Fibroblast of pulmonary artery (primary cell): ENCODE measurements at regions not wholly inside any gene's neighbourhood (a gene's known extent, or its start where the extent isn't known, plus 50 kb on each side); places are given as distances from the start of the nearest gene placed in this dataset.

Source experiments
- DNase-seq: peaks from one replicate; pipeline ENCODE4 v3.0.0-alpha.2; 2010; ENCODE audit warnings: low read depth
- H3K4me3 ChIP-seq: replicated peaks from 2 replicates; pipeline ENCODE4 v1.5.1; 2011; ENCODE audit warnings: low read depth, mild to moderate bottlenecking, control low read depth, low read length, moderate library complexity
- TF ChIP-seq, protein P1 (sequence below): IDR thresholded peaks from 2 replicates; pipeline ENCODE4 v1.5.1; 2011; ENCODE audit warnings: mild to moderate bottlenecking, control low read depth, low read length, inconsistent platforms; ENCODE audit errors: missing control alignments

DNA sequence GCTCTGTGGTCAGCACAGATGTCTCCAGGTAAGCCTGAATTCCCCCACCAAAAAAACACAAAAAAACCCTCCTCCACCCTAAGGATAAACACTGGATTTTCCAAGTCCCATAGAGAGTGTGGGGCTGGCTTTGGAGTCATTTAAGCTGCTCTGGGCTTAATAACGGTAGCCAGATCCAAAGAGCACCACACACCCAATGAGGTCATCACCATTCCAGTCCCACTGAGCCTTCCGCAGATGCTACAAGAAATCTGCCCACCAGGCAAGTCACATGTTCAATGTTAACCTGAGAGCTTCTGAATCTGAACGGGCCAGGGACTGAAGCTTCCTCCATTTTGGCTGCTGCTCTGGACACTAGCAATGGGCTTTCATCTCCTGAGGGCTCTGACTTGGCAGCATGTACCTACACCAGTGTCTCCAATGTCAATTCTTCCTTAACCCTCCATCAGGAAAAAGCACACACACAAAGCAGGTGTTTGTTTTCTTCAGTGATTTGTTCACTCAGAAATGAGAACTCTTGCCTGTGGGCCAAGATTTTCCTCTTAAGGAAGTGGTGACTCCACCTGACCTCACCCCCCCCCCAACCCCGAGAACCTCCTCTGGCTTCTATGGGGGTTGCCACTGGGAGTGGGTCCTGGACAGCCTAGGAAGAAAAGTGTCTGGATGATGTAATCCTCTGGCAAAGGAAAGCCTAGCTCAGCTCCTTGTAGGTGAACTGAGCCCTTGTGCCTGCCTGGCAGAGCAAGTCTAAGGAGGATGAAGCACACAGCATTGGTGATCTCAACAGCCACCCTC lies 220.1 kb downstream of the FOXL1 start:
- DNase-seq: no peak
- no peak overlapping the region for H3K4me3 ChIP-seq
- TF ChIP-seq, protein P1, sequence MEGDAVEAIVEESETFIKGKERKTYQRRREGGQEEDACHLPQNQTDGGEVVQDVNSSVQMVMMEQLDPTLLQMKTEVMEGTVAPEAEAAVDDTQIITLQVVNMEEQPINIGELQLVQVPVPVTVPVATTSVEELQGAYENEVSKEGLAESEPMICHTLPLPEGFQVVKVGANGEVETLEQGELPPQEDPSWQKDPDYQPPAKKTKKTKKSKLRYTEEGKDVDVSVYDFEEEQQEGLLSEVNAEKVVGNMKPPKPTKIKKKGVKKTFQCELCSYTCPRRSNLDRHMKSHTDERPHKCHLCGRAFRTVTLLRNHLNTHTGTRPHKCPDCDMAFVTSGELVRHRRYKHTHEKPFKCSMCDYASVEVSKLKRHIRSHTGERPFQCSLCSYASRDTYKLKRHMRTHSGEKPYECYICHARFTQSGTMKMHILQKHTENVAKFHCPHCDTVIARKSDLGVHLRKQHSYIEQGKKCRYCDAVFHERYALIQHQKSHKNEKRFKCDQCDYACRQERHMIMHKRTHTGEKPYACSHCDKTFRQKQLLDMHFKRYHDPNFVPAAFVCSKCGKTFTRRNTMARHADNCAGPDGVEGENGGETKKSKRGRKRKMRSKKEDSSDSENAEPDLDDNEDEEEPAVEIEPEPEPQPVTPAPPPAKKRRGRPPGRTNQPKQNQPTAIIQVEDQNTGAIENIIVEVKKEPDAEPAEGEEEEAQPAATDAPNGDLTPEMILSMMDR: no peak

DNA sequence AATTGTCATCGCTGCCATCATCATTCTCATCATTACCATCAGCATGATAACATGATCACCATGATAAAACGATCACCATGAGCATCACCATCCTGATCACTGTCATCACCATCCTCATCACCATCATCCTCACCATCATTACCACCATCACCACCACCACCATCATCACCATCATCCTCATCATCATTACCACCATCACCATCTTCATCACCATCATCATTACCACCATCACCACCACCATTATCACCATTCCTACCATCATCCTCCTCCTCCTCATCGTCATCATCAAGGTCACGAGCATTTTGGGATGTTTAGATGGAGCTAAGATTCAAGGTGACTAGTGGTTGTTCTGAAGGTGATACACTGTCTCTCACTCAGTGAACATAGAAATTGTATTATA lies 221.0 kb downstream of the FOXL1 start:
- H3K4me3 ChIP-seq: no peak overlapping the region
- DNase-seq: no peak
- TF ChIP-seq, protein P1: no peak

DNA sequence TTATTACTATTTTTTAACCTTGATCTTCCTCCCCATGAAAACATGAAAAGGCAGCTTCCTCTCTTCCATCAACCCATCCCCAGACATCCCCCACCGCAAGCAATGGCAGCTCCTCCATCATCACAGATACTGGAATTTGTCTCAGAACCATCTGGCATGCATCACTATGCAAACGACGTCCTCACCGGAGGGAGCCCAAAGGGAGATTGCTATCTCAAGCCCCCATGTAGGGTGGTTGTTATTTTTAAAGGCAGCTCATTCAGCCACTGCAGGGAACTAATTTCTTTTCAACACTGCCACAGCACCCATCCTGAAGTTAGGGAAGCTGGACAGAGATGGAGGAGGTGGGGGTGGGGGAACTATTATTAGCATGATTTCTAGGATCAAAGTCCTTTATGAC lies 222.5 kb downstream of the FOXL1 start:
- H3K4me3 ChIP-seq: no peak overlapping the region
- TF ChIP-seq, protein P1: no peak

DNA sequence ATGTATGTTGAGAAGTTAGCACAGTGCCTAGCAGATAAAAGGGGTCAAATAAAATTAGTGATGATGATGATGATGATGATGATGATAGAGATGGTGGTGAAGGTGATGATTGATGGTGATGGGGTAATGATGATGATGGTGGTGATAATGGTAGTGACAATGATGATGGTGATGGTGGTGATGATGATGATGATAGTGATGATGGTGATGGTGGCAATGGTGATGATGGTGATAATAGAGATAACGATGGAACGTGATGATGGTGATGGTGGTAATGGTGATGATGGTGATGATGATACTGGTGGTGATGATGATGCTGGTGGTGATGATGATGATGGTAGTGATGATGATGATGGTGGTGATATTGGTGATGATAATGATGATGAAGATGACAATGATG lies 223.7 kb downstream of the FOXL1 start:
- H3K4me3 ChIP-seq: no peak overlapping the region
- TF ChIP-seq, protein P1: no peak
- no peak for DNase-seq

More for the DNA sequence above, 222.5 kb downstream of the FOXL1 start:
- DNase-seq: no peak

DNA sequence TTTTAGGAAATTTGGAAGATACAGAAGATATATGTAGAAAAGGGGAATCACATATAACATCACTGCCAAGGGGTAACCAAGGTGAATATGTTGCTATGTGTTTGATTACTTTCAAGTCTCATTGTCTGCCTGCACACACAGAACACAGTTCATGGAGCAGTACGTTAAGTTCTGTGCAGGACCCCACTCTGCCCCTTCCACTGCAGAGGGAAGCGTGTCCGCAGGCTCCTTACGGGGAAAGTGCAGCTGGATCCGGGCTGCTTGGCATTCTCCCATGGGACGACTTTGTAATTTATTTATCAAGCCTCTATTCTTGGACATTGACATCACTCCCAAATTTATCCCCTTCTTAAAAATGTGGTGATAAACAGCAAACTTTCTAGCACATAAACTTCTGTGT lies 226.8 kb downstream of the FOXL1 start:
- TF ChIP-seq, protein P1: no peak
- DNase-seq: no peak
- no peak overlapping the region for H3K4me3 ChIP-seq

DNA sequence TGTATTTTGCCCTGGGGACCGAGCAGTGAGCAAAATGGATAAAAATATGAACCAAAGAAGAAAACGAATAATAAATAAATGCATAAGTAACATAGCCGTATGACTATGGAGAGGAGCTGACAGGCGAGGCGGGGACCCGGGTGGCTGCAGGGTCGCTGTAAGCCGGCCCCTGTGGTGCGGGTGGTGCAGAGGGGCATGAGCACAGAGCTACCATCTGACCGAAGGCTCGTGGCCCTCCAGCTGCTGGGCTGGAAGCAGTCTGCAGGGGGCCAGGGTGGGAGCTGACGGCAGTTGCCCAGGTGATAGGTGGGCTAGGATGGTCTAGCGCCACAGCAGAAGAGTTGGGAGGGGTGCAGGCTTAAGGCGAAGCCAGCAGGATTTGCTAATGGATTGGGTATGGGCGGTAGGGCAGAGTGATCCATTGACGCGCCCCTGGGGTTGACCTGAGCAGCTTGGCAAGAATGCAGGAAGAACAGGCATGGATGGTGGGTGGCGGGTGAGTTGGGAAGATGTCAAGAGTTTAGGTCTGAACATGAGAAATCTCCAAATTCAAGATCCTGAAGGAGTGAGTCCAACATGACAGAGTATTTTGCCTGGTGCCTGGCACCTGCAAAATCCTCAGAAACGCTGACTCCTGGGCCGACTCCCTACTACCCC lies 228.0 kb downstream of the FOXL1 start:
- no peak for DNase-seq
- H3K4me3 ChIP-seq: no peak overlapping the region
- TF ChIP-seq, protein P1: no peak
